HEK293 (cell line): ENCODE measurements at regions not wholly inside any gene's neighbourhood (a gene's known extent, or its start where the extent isn't known, plus 50 kb on each side); places are given as distances from the start of the nearest gene placed in this dataset.

Experiments
- CTCF ChIA-PET: fragments of 350-600 bp; formaldehyde crosslinking; extraction: SDS; loops from one replicate; lab custom pipeline; 2021; ENCODE audit warnings: antibody characterized with exemption; lab: Yijun Ruan, JAX
- POLR2A ChIA-PET: fragments of 300-600 bp; formaldehyde crosslinking; extraction: SDS; loops from one replicate; lab custom pipeline; 2020; ENCODE audit warnings: antibody characterized with exemption, inconsistent platforms; lab: Yijun Ruan, JAX
- H3K27ac ChIP-seq: fragments of 200-500 bp; sonication (Bioruptor generic); 2 replicates; pipeline ENCODE4 v1.5.1; 2014; ENCODE audit warnings: low read depth, low read length, control low read depth, inconsistent platforms; ENCODE audit errors: extremely low read depth
- H3K36me3 ChIP-seq, 2 experiments: fragments of 200-500 bp in 1 of 2; sonication (Bioruptor generic) in 1 of 2; 1 replicate in 1 of 2; 2 replicates in 1 of 2; pipeline ENCODE4 v1.5.1; 2014 to 2017; ENCODE audit warnings: inconsistent platforms in 2 of 2, low read length in 2 of 2; ENCODE audit not compliant: control insufficient read depth in 2 of 2, insufficient read depth in 1 of 2
- H3K4me1 ChIP-seq: fragments of 200-500 bp; sonication (Bioruptor generic); 2 replicates; pipeline ENCODE4 v1.5.1; 2014; ENCODE audit warnings: mild to moderate bottlenecking, low read length, inconsistent platforms; ENCODE audit not compliant: control insufficient read depth, insufficient read depth
- H3K4me3 ChIP-seq: 2 replicates; pipeline ENCODE4 v1.5.1; 2011; ENCODE audit warnings: low read depth, mild to moderate bottlenecking, control low read depth, low read length, moderate library complexity
- H3K9me3 ChIP-seq: fragments of 200-500 bp; sonication (Bioruptor generic); 2 replicates; pipeline ENCODE4 v1.5.1; 2014; ENCODE audit warnings: low read depth, low read length, inconsistent platforms; ENCODE audit not compliant: control insufficient read depth, insufficient read depth
- ATF2 ChIP-seq: fragments of 450-650 bp; formaldehyde crosslinking; IDR thresholded peaks from 2 replicates; pipeline ENCODE4 v1.5.1; 2016; ENCODE audit warnings: missing biosample characterization, missing genetic modification characterization, low read depth
- CTCF ChIP-seq: fragments of 450-650 bp; formaldehyde crosslinking; IDR thresholded peaks from 2 replicates; pipeline ENCODE4 v1.5.1; 2016; ENCODE audit warnings: missing biosample characterization, missing genetic modification characterization
- ELK4 ChIP-seq: IDR thresholded peaks from 2 replicates; pipeline ENCODE4 v1.6.1; 2011; ENCODE audit warnings: mild to moderate bottlenecking, low read depth, low read length, borderline replicate concordance
- GLIS1 ChIP-seq: fragments of 450-650 bp; formaldehyde crosslinking; IDR thresholded peaks from 2 replicates; pipeline ENCODE4 v1.5.1; 2016; ENCODE audit warnings: missing biosample characterization, missing genetic modification characterization
- MYNN ChIP-seq: fragments of 450-650 bp; formaldehyde crosslinking; IDR thresholded peaks from 2 replicates; pipeline ENCODE4 v1.5.1; 2016; ENCODE audit warnings: missing biosample characterization, missing genetic modification characterization, borderline replicate concordance
- RBAK ChIP-seq: fragments of 450-650 bp; formaldehyde crosslinking; IDR thresholded peaks from 2 replicates; pipeline ENCODE4 v1.5.1; 2016; ENCODE audit warnings: missing biosample characterization, missing genetic modification characterization
- TCF7L2 ChIP-seq: IDR thresholded peaks from 2 replicates; pipeline ENCODE4 v1.6.1; 2011; ENCODE audit warnings: low read depth, mild to moderate bottlenecking, inconsistent platforms, low read length, moderate library complexity, borderline replicate concordance
- ZBTB49 ChIP-seq: fragments of 450-650 bp; formaldehyde crosslinking; IDR thresholded peaks from 2 replicates; pipeline ENCODE4 v1.5.1; 2016; ENCODE audit warnings: missing biosample characterization, missing genetic modification characterization, low read depth
- ZFP3 ChIP-seq: fragments of 450-650 bp; formaldehyde crosslinking; IDR thresholded peaks from 2 replicates; pipeline ENCODE4 v1.5.1; 2016; ENCODE audit warnings: low read depth, missing biosample characterization, missing genetic modification characterization
- ZNF114 ChIP-seq: fragments of 450-650 bp; formaldehyde crosslinking; IDR thresholded peaks from 2 replicates; pipeline ENCODE4 v1.5.0; 2017; ENCODE audit warnings: missing biosample characterization, missing genetic modification characterization
- ZNF140 ChIP-seq: fragments of 450-650 bp; formaldehyde crosslinking; IDR thresholded peaks from 2 replicates; pipeline ENCODE4 v1.5.1; 2016; ENCODE audit warnings: missing biosample characterization, missing genetic modification characterization
- ZNF16 ChIP-seq: fragments of 450-650 bp; formaldehyde crosslinking; IDR thresholded peaks from 2 replicates; pipeline ENCODE4 v1.5.1; 2016; ENCODE audit warnings: low read depth, missing biosample characterization, missing genetic modification characterization
- ZNF174 ChIP-seq: fragments of 450-650 bp; formaldehyde crosslinking; IDR thresholded peaks from 2 replicates; pipeline ENCODE4 v1.5.0; 2017; ENCODE audit warnings: missing biosample characterization, mild to moderate bottlenecking, missing genetic modification characterization
- ZNF24 ChIP-seq: fragments of 450-650 bp; formaldehyde crosslinking; IDR thresholded peaks from 2 replicates; pipeline ENCODE4 v1.5.1; 2016; ENCODE audit warnings: missing biosample characterization, missing genetic modification characterization
- ZNF341 ChIP-seq: fragments of 450-650 bp; formaldehyde crosslinking; IDR thresholded peaks from 2 replicates; pipeline ENCODE4; 2016; ENCODE audit warnings: low read depth, missing biosample characterization, missing genetic modification characterization
- ZNF362 ChIP-seq: fragments of 450-650 bp; formaldehyde crosslinking; IDR thresholded peaks from 2 replicates; pipeline ENCODE4 v1.5.1; 2016; ENCODE audit warnings: missing biosample characterization, missing genetic modification characterization
- ZNF510 ChIP-seq: fragments of 450-650 bp; formaldehyde crosslinking; IDR thresholded peaks from 2 replicates; pipeline ENCODE4 v1.5.1; 2018; ENCODE audit warnings: mild to moderate bottlenecking, missing genetic modification characterization, missing biosample characterization; ENCODE audit not compliant: insufficient replicate concordance
- ZNF530 ChIP-seq: fragments of 450-650 bp; formaldehyde crosslinking; IDR thresholded peaks from 2 replicates; pipeline ENCODE4 v1.5.1; 2016; ENCODE audit warnings: low read depth, missing biosample characterization, missing genetic modification characterization
- ZNF571 ChIP-seq: fragments of 450-650 bp; formaldehyde crosslinking; IDR thresholded peaks from 2 replicates; pipeline ENCODE4 v1.5.0; 2017; ENCODE audit warnings: missing biosample characterization, missing genetic modification characterization
- ZNF629 ChIP-seq: fragments of 450-650 bp; formaldehyde crosslinking; IDR thresholded peaks from 2 replicates; pipeline ENCODE4 v1.5.1; 2017; ENCODE audit warnings: missing biosample characterization, missing genetic modification characterization
- ZNF645 ChIP-seq: fragments of 450-650 bp; formaldehyde crosslinking; IDR thresholded peaks from 2 replicates; pipeline ENCODE4; 2016; ENCODE audit warnings: missing biosample characterization, missing genetic modification characterization
- ZNF677 ChIP-seq: fragments of 450-650 bp; IDR thresholded peaks from 2 replicates; pipeline ENCODE4 v1.5.0; 2018; ENCODE audit warnings: missing biosample characterization, mild to moderate bottlenecking, missing genetic modification characterization, moderate library complexity
- ZNF747 ChIP-seq: fragments of 450-650 bp; formaldehyde crosslinking; IDR thresholded peaks from 2 replicates; pipeline ENCODE4 v1.5.1; 2016; ENCODE audit warnings: missing biosample characterization, missing genetic modification characterization
- ZNF776 ChIP-seq: fragments of 450-650 bp; formaldehyde crosslinking; IDR thresholded peaks from 2 replicates; pipeline ENCODE4 v1.5.0; 2017; ENCODE audit warnings: missing biosample characterization, missing genetic modification characterization, borderline replicate concordance
- ZSCAN16 ChIP-seq: fragments of 450-650 bp; formaldehyde crosslinking; IDR thresholded peaks from 2 replicates; pipeline ENCODE4 v1.5.1; 2016; ENCODE audit warnings: missing biosample characterization, missing genetic modification characterization
- ZSCAN18 ChIP-seq: fragments of 450-650 bp; formaldehyde crosslinking; IDR thresholded peaks from 2 replicates; pipeline ENCODE4 v1.5.1; 2016; ENCODE audit warnings: missing biosample characterization, missing genetic modification characterization

- no peaks in the 10 kb centered on the region for H3K9me3 ChIP-seq
- TF ChIP-seq MYNN (tag by site-specific recombination) (no peak), ZNF114 (no peak), ZNF629 (tag by site-specific recombination) (no peak), ELK4 (no peak), ZNF341 (tag by site-specific recombination) (no peak), ZNF24 (tag by site-specific recombination) (no peak), ZNF140 (tag by site-specific recombination) (no peak), ZNF747 (tag by site-specific recombination) (no peak), ZNF776 (tag by site-specific recombination) (no peak), TCF7L2 (no peak), ZSCAN18 (no peak), ZNF677 (tag by site-specific recombination) (no peak), CTCF (no peak), ZNF16 (tag by site-specific recombination) (no peak), ZNF174 (tag by site-specific recombination) (no peak), ZNF510 (tag by site-specific recombination) (no peak), RBAK (tag by site-specific recombination) (no peak), ATF2 (tag by site-specific recombination) (no peak), ZNF571 (tag by site-specific recombination) (no peak)
- TF ChIP-seq, all 188 proteins: peak for 0
- ChIA-PET CTCF (interaction anchor here (0.7 kb wide), 2 partner anchors 249 to 575 kb away, joined by 3 to 4 read pairs; no protein-coding TSS in a partner anchor), POLR2A (no interaction called here)
- H3K4me3 ChIP-seq: no peak overlapping the region
- peaks cover 7% of the 10 kb centered on the region for H3K4me1 ChIP-seq
- no peaks in the 10 kb centered on the region for H3K36me3 ChIP-seq
- no peak overlapping the region for H3K27ac ChIP-seq
Measured at GRCh38 chr7:41117431-41117830, 585.5 kb downstream of the INHBA start.

GRCh38 chr7:41116817-41117216, 586.1 kb downstream of the INHBA start:
- Histone ChIP-seq H3K4me1 (peaks cover 7% of the 10 kb centered on the region), H3K27ac (no peak overlapping the region), H3K9me3 (no peaks in the 10 kb centered on the region), H3K36me3 (no peaks in the 10 kb centered on the region), H3K4me3 (no peak overlapping the region)
- ChIA-PET POLR2A (no interaction called here), CTCF (interaction anchor here (0.7 to 1.4 kb wide), 3 partner anchors 14 to 576 kb away, joined by 3 to 4 read pairs (median 4); no protein-coding TSS in a partner anchor)
- no peak for TF ChIP-seq TCF7L2
- TF ChIP-seq ZFP3 (tag by site-specific recombination): no peak
- TF ChIP-seq ZNF645 (tag by site-specific recombination): no peak
- no peak for TF ChIP-seq ZNF362 (tag by site-specific recombination)
- no peak for TF ChIP-seq ZSCAN16
- TF ChIP-seq GLIS1 (tag by site-specific recombination): no peak
- no peak for TF ChIP-seq ZBTB49 (tag by site-specific recombination)
- TF ChIP-seq ZNF530: no peak
